Mucosa of gallbladder (tissue), 1 donor: ENCODE measurements at regions not wholly inside any gene's neighbourhood (a gene's known extent, or its start where the extent isn't known, plus 50 kb on each side); places are given as distances from the start of the nearest gene placed in this dataset.
"Not testable (repeated sequence)": the region's sequence is repeated elsewhere in the genome, so short reads cannot be mapped to it uniquely, and the experiment has no call there.

Source experiments
- DNase-seq: peaks from one replicate; pipeline ENCODE4 v3.0.0-alpha.2; 2020; ENCODE audit warnings: low spot score
- donor health status: DM: no; HTN: no; CAD: no.

DNA sequence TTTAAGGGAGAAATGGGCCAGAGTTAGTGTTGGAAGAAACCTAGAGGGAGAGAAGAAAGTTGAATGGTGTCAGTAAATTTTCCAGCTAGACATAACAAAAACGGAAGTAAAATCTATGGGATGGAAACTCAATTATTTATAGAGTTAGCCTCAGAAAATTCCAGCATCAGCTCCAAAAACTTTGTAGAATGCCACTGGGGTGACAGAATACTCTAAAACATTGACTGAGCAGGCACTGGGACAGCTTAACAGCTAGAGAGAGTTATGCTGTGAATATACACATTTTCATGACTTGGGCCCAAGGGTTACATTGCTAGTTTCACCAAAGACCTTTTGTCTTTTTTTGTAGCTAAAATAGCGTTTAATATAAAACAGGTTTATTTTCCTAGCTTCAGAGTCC, 226.3 kb downstream of the PHLDA1 start:
- DNase-seq: no peak

GRCh38 chr12:75798136-75798926, 233.2 kb downstream of the PHLDA1 start:
- DNase-seq: no peak

- no peak for DNase-seq
These were observed 236.5 kb downstream of the PHLDA1 start for GRCh38 chr12:75795125-75795524.

DNA sequence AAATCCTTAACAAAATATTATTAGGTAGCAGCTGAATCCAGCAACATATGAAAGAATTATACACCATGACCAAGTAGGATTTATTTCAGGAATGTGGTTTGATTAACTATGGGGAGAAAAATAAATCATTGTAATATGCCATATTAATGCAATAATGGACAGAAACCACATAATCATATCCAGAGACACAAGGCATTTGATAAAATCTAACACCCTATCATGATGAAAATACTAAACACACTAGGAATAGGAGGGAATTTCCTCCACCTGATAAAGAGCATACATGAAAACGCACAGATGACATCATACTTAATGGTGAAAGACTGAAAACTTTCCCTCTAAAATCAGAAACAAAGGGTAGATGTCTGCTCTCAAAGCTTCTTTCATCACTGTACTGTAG, 238.9 kb downstream of the PHLDA1 start:
- DNase-seq: no peak

- DNase-seq: no peak
These were observed 241.4 kb downstream of the PHLDA1 start for GRCh38 chr12:75790219-75790618.

DNA sequence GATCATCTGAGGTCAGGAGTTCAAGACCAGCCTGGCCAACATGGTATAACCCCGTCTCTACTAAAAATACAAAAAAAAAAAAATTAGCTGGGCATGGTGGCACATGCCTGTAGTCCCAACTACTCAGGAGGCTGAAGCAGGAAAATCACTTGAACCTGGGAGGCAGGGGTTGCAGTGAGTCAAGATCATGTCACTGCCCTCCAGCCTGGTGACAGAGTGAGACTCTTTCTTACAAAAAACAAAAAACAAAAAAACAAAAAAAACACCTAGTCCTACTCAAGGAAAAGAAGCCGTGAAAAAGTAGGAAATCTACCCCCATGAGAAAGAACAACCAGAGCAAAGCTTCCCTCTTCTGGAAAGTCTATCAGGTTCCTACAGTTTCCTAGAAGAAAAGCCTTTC, 244.4 kb downstream of the PHLDA1 start:
- DNase-seq: not testable (repeated sequence)

- no peak for DNase-seq
These were observed 245.5 kb downstream of the PHLDA1 start for GRCh38 chr12:75786070-75786469.

- peak; percentile 23 for DNase-seq
These were observed 247.0 kb downstream of the PHLDA1 start for GRCh38 chr12:75784591-75784990.

DNA sequence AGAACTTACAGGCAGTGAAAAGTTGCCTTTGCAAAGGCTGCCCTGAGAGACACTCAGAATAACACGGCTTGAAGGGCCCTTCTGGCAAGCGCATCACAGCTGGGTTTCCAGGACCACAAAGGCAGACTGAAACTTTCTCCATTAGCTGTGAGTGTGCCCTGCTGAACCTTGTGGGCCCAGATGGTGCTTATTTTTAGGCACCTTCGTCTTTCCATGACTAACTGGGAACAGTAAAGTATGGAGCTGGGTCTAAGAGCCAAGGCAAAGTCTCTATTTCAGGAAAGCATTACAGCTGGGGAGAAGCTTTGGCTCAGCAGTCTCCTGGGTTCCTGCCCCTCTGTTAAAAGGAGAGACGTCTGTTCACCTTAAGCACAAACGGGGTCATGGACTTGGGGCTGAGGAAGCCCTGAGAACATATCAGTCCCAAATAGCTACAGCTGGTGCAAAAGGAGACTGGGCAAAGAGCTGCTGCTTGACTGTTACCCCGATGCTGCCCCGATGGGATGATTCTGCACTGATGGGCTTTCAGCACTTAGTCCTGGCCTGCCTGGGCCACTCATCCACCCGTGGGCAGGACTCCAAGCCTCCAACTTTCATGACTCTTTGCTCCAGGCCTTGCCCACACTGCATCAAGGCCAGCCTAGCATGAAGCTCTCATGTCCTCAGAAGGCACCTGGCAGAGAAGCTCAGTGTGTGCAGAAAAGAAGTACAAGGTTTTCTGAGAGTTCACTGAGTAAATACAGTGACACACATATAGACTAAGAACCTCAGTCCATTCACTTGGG, 248.3 kb downstream of the PHLDA1 start:
- DNase-seq: no peak

- DNase-seq: no peak
These were observed 249.5 kb downstream of the PHLDA1 start for GRCh38 chr12:75782069-75782581.

- DNase-seq: no peak
These were observed 250.0 kb downstream of the PHLDA1 start for GRCh38 chr12:75781532-75782046.

DNA sequence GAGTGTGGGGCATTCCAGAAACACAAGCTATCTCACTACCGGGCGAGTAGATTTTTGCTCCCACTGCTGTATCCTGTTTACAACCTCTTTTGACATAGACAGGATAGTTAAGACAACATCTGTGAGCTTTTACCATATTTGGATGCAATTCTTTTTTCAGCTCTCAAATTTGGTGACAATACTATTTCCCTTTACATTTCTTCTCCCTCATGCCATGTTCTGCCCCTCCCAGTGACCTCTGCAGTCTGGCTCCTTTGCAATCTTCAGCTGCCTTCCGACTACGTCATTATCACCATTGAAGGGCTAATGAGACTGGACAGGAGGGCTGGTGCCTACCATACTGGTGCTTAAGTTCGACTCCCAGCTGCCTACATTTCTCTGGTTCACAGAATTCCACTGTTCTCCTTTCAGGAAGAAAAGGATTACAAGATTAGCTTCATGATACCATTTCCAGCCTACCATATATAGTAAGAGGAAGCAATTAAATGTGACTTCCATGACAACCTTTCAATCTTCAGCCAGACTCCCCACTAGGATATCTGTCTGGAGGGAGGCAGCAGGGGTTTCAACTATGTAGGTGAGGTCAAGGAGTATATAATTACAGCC, 251.6 kb downstream of the PHLDA1 start:
- DNase-seq: no peak

DNA sequence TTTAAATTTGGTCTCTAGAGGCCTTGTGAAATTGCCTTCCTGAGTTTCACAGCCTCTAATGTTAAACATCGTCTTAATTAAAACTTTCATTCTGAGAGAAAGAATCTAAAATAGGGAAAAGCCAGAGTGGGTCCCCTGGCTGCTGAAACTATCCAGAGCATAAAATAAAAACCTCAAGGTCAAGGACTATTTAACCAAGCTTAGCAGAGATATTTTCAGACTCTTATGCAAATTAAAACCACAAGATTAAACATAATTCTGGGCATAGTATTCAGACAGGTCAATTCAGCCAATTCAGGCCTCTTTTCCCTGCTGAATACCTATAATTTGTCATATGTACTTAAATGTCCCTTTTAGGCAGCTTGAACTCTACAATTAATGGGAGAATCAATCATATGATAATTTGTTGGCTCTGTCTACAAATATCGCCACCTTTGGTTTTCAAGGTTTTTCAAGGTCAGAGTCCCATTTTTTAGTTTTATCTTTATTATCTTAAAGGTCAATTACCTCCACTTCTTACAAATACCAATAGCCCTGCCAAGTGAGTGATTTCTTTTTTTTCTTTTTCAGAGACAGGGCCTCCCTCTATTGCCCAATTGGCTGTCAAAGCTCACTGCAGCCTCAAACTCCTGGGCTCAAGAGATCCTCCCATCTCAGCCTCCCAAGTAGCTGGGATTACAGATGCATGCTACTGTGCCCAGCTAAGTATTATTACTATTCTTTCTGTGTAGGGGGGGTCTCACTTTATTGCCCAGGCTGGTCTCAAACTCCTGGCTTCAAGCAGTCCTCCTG, 257.1 kb downstream of the PHLDA1 start:
- DNase-seq: no peak

DNA sequence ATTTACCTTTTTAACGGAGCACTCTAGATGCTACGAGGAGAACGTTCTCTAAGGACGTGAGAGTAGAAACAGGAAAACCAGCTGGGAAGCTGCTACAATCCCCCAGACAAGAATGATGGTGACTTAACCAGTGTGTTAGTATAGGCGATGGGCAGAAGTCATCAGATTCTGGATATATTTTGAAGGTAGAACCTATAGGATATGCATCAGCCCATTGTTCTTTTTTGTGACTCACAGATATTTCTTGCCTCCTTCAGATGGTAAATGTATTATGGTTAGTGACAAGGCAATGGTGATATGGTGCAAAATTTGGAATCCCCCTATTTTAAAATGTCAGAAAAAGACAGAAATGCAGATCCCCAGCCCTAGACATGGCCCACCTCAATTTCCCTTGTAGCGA, 258.2 kb downstream of the PHLDA1 start:
- DNase-seq: no peak

DNA sequence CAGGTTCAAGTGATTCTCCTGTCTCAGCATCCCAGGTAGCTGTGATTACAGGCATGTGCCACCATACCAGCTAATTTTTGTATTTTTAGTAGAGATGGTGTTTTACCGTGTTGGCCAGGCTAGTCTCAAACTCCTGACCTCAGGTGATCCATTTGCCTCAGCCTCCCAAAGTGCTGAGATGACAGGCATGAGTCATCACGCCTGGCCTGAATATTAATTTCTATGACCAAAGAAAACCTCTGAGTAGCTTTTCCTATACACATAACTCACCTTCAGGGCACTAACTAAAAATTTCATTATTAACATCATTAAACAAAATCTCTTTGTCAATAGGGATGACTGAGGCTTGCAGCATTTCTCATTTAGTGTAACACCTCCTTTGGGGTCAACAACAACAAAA, 259.6 kb upstream of the KRR1 start:
- DNase-seq: no peak

GRCh38 chr12:75767957-75768356, 256.5 kb upstream of the KRR1 start:
- no peak for DNase-seq

DNA sequence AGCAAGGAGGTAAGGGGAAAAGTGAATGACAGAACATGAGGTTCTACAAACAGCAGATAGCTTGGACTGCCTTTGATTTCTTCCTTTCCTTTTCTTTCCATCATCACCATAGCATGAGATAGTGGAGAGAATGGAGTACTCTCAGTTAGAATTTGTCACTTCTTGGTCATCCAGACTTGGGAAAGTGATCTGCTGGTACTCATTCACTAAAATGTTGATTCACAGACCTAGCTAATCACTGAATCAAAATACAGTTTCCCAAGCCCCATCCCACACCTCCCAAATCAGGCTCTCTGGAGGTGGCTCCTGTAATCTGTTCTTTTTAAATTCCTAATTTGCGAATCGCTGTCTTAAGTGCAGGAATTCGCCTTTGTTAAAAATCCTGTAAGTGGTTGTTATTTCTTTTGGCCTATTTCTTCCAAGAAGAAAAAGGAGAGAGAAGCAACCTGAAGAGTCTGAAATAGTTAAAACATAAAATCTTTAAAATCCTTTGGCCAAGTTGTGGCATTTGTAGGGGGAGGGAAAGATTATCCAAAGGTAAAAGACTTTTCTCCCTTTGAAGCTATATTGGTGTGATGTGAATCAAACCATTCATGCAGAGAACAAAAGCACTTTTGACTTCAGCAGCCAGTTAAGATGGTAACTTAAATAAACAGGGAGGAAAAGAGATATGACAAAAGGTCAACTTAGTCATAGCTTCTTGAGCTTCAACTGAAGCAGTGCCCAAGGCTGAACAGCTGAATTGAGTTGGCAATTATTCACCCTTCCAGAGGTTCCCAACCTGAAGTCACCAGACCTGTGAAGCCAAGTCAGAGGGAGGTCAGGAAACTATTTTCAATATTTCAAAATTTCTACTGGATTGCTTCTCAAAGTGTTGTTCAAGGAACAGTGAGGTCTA, 255.1 kb upstream of the KRR1 start:
- peak; percentile 22 for DNase-seq

DNA sequence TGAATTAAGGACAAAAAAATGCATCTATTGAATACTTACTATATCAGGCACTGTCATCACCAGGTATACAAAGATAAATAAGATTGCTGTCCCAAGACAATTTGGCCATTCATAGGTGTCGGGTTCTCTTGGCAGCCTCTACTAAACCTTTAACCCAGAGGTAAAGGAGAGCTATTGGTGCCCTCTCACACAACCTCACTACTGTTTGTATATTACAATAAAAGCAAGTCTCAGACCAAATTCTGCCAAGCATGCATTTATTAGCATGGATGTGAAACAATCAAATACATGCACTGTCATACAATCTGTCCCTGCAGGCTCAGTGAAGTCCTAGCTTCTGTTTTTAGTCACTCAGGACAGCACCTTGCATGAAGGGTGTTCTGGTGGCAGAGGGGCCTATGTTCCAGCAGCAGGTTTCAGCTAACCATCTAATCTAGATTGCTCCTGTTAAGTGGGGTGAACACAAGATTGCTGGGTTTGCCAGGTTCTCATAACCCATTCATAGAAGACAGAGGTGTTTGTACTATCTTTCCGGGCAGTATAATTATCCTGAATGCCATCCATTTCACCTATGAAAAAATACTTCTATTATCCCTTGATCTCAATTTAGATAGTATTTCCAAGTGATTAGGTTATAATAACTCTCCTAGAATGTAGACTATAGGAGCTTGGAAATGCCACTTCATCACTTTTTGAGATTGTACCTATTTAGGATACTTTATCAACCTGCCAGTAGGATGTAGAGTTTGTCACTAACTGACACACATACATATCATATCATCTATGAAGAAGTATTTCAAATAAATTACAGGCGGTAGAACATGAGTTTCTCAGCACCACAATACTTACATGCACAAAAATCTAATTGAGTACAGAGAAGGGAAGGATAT, 254.0 kb upstream of the KRR1 start:
- DNase-seq: no peak

DNA sequence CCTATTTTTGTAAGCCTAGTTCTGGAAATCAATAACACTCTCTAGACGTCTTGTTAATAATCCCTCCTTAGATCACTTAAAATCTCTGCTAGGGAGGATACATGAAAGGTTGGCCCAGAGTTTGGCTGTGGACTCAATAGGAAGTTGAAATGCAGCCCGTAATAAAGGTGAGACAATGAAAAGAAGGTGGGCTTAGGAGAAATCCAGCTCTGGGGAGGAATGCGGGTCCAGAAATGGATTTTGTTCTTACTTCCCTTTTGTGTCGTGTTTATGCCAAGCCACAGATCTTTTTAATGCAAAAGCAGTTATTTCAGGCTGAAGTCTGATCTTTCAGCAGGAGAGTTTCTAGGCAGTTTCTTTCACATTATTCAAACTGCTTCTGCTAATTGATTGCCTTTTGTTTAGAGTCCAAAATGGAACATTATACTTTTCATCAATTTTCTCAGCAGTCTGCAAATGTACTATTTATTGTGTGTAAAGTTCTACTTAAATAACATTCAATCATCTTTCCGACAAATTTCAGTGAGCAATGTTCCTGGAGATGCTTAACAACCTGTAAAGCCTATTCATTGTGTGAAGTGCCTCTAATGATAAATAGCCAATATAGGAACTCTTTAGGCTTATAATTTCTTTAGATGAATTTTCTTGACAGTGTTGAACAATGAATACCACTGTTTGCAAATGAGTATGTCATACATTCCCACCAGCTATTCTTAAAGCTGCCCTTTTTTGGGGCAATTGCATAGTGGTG, 252.9 kb upstream of the KRR1 start:
- no peak for DNase-seq
